ENCODE measurements at regions not wholly inside any gene's neighbourhood (a gene's known extent, or its start where the extent isn't known, plus 50 kb on each side); places are given as distances from the start of the nearest gene placed in this dataset.
"Not testable (repeated sequence)": the region's sequence is repeated elsewhere in the genome, so short reads cannot be mapped to it uniquely, and the experiment has no call there.

- Histone ChIP-seq H3K4me1 (peaks cover 8 to 13% of the 10 kb centered on the region in 2 donors), H3K36me3 (no peaks in the 10 kb centered on the region), H3K4me3 (replicated peaks in 1 of 3) (no peak overlapping the region), H3K9me3 (no peaks in the 10 kb centered on the region), H3K27me3 (no peaks in the 10 kb centered on the region), H3K27ac (no peak overlapping the region)
- no peak for TF ChIP-seq POLR2A (IDR thresholded peaks at IDR 0.05)
- TF ChIP-seq, protein P1, sequence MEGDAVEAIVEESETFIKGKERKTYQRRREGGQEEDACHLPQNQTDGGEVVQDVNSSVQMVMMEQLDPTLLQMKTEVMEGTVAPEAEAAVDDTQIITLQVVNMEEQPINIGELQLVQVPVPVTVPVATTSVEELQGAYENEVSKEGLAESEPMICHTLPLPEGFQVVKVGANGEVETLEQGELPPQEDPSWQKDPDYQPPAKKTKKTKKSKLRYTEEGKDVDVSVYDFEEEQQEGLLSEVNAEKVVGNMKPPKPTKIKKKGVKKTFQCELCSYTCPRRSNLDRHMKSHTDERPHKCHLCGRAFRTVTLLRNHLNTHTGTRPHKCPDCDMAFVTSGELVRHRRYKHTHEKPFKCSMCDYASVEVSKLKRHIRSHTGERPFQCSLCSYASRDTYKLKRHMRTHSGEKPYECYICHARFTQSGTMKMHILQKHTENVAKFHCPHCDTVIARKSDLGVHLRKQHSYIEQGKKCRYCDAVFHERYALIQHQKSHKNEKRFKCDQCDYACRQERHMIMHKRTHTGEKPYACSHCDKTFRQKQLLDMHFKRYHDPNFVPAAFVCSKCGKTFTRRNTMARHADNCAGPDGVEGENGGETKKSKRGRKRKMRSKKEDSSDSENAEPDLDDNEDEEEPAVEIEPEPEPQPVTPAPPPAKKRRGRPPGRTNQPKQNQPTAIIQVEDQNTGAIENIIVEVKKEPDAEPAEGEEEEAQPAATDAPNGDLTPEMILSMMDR (IDR thresholded peaks at IDR 0.05): no peak
- WGBS, 2 donors: 67 to 70% methylated on average over 3 of the region's 3 CpGs
- intact Hi-C loops (cut with DNase I): no loop called here
- DNase-seq: no peak
These were observed 152.6 kb downstream of the COPS8 start for GRCh38 chr2:237238249-237238648.

DNA sequence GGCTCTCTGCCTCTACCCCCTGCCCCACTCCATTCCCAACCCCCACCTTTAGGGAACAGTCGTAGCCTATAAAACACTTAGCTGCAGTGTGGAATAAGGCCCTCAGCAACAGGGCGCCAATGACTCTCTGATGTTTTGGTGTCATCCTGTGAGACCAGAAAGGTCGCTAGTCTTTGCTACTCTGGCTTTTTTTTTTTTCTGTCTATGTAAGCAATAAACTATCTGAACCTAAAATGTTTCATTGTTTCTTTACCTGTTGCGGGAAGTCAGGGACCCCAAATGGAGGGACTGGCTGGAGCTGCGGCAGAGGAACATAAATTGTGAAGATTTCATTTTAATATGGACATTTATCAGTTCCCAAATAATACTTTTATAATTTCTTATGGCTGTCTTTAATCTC lies 154.6 kb downstream of the COPS8 start:
- no peak overlapping the region for H3K4me3 ChIP-seq (replicated peaks in 1 of 3)
- H3K27me3 ChIP-seq: no peaks in the 10 kb centered on the region
- DNase-seq: no peak
- H3K4me1 ChIP-seq: peaks cover 6 to 7% of the 10 kb centered on the region in 2 donors
- TF ChIP-seq, protein P1 (IDR thresholded peaks at IDR 0.05): no peak
- TF ChIP-seq POLR2A (IDR thresholded peaks at IDR 0.05): no peak
- no peak overlapping the region for H3K27ac ChIP-seq
- no peaks in the 10 kb centered on the region for H3K9me3 ChIP-seq
- WGBS, 2 donors: 90 to 97% methylated on average over 5 of the region's 5 CpGs
- intact Hi-C loops (cut with DNase I): no loop called here
- no peaks in the 10 kb centered on the region for H3K36me3 ChIP-seq

- H3K4me1 ChIP-seq; intact Hi-C loops (cut with DNase I); H3K27me3 ChIP-seq; DNase-seq; H3K9me3 ChIP-seq; H3K36me3 ChIP-seq; H3K4me3 ChIP-seq (replicated peaks in 1 of 3); H3K27ac ChIP-seq: not testable (repeated sequence)
- 95 to 96% methylated on average over 3 of the region's 3 CpGs for WGBS, 2 donors
These were observed 155.2 kb downstream of the COPS8 start for GRCh38 chr2:237240868-237241267.

- TF ChIP-seq, protein P1 (IDR thresholded peaks at IDR 0.05): no peak
- TF ChIP-seq POLR2A (IDR thresholded peaks at IDR 0.05): no peak
- intact Hi-C loops (cut with DNase I): no loop called here
- no peak overlapping the region for H3K27ac ChIP-seq
- H3K4me1 ChIP-seq: no peaks in the 10 kb centered on the region
- DNase-seq: no peak
- no peaks in the 10 kb centered on the region for H3K9me3 ChIP-seq
- H3K4me3 ChIP-seq (replicated peaks in 1 of 3): no peak overlapping the region
- H3K27me3 ChIP-seq: no peaks in the 10 kb centered on the region
- 76 to 84% methylated on average over 1 of the region's 1 CpG for WGBS, 2 donors
- no peaks in the 10 kb centered on the region for H3K36me3 ChIP-seq
These were observed 156.4 kb downstream of the COPS8 start for GRCh38 chr2:237242091-237242536.

- Histone ChIP-seq H3K4me3 (replicated peaks in 1 of 3) (no peak overlapping the region), H3K9me3 (no peaks in the 10 kb centered on the region), H3K4me1 (no peaks in the 10 kb centered on the region), H3K27ac (no peak overlapping the region), H3K27me3 (no peaks in the 10 kb centered on the region), H3K36me3 (no peaks in the 10 kb centered on the region)
- 76 to 84% methylated on average over 2 of the region's 2 CpGs for WGBS, 2 donors
- no peak for DNase-seq
- TF ChIP-seq, protein P1 (IDR thresholded peaks at IDR 0.05): no peak
- no peak for TF ChIP-seq POLR2A (IDR thresholded peaks at IDR 0.05)
- intact Hi-C loops (cut with DNase I): no loop called here
These were observed 157.8 kb downstream of the COPS8 start for GRCh38 chr2:237243487-237243886.

- no peak overlapping the region for H3K27ac ChIP-seq
- no peaks in the 10 kb centered on the region for H3K36me3 ChIP-seq
- intact Hi-C loops (cut with DNase I): no loop called here
- H3K9me3 ChIP-seq: no peaks in the 10 kb centered on the region
- no peak for TF ChIP-seq POLR2A (IDR thresholded peaks at IDR 0.05)
- TF ChIP-seq, protein P1 (IDR thresholded peaks at IDR 0.05): no peak
- H3K27me3 ChIP-seq: no peaks in the 10 kb centered on the region
- 70 to 74% methylated on average over 2 of the region's 2 CpGs for WGBS, 2 donors
- H3K4me3 ChIP-seq (replicated peaks in 1 of 3): no peak overlapping the region
- DNase-seq: no peak
- no peaks in the 10 kb centered on the region for H3K4me1 ChIP-seq
These were observed 158.5 kb downstream of the COPS8 start for GRCh38 chr2:237244178-237244577.
